ENCODE measurements at regions not wholly inside any gene's neighbourhood (a gene's known extent, or its start where the extent isn't known, plus 50 kb on each side); places are given as distances from the start of the nearest gene placed in this dataset.
"Not testable (repeated sequence)": the region's sequence is repeated elsewhere in the genome, so short reads cannot be mapped to it uniquely, and the experiment has no call there.

- no peak for DNase-seq
Observed at GRCh38 chr2:182477774-182478173, 50.9 kb upstream of the PDE1A start.

DNA sequence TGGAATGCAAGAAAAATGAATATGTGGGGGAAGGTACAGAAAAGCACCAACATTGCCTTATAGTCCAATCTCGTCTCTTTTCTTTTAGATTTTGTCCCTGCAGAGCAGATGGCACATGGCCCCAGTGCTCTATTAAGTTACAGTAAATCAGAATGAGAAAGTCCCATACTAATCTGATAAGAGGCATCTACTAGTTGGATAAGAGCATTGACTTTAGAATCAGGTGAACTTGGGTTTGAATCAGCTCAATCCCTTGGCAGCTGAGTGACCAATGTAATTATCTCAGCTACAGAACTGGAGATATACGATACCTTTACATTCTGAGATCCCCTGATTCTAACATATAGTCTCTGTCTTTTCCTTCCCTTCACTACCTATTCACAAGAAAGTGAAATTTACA is 54.8 kb upstream of the PDE1A start:
- no peak for DNase-seq

- no peak for DNase-seq
Observed at GRCh38 chr2:182482511-182482910, 55.7 kb upstream of the PDE1A start.

GRCh38 chr2:182496596-182496995 is 69.8 kb upstream of the PDE1A start:
- no peak for DNase-seq

- DNase-seq: no peak
Observed at GRCh38 chr2:182499706-182500470, 73.1 kb upstream of the PDE1A start.

DNA sequence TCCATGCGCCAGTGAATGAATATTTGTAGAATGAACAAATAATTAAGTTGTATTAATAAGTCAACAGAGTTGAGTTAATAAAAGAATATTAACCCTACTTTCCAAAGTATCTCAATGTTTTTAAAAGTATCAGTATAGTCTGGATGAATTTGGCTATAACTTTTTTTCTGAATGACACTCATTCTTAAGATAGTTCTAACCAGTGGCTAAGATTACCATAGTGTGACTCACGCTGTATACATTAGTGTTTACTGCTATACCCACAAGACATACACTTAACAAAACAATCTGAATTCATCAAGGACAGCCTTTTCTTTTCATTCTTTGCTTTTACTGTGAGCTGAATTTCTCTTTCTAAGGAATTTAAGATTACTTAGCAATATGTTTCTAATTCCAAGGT is 77.0 kb upstream of the PDE1A start:
- no peak for DNase-seq

GRCh38 chr2:182504903-182505302 is 78.1 kb upstream of the PDE1A start:
- DNase-seq: no peak

GRCh38 chr2:182506606-182507005 is 79.8 kb upstream of the PDE1A start:
- DNase-seq: peak; percentile 88

DNA sequence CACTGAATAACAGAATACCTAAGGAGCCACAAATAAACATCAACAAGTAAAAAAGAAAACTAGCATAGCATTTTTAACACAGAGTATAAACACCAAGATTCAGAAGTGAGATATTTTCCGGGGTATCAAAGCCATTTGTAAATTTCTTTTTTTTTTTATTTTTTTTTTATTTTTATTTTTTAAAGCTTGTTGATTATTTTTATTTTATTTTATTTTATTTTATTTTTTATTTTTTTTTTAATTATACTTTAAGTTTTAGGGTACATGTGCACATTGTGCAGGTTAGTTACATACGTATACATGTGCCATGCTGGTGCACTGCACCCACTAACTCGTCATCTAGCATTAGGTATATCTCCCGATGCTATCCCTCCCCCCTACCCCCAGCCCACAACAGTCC is 81.7 kb upstream of the PDE1A start:
- not testable (repeated sequence) for DNase-seq

GRCh38 chr2:182509216-182509615 is 82.4 kb upstream of the PDE1A start:
- DNase-seq: no peak

GRCh38 chr2:182521453-182522404 is 94.9 kb upstream of the PDE1A start:
- DNase-seq: no peak

DNA sequence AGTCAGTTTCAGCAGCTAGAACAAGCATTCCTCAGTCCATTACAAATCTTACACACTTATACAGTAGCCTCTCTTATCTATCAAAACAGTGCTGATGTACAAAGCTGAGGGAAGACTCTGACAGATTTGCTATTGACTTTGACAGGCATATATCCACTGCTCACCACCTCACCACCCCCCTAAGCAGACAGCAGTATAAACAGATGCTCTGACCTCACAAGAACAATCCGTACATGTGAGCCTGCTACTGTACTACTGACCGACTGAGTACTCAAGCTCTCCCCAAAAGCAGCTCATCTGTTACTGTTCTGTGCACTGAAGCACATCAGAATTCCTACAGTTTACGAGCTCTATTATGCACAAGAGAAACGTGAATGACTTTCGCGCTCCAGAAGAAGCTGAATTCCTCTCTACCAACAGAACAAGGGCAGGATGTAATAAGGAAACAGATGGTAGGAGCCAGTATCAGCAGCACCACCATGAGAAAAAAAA is 95.6 kb upstream of the PDE1A start:
- DNase-seq: peak; percentile 44

DNA sequence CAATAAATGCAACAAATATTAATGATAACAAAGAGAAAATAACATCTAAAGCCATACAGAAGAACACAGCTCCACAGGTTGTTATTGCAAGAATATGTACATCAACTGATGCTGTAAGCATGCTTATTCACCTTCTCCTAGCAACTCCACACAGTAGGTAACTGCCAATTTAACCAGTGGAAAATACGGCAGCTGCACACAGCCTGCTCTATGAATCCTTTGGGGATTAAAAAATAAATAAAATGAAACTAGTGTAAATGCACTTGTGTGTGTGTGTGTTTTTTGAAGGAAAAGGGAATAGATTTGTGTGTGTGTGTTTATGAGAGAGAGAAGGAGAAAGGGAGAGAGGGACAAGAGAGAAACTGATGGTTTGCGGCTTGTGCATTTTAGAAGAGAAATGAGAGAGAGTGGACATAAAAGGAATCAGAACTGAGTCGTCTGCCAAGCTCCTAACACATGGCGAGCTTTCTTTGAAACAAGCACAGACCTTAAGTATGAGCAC is 96.2 kb upstream of the PDE1A start:
- no peak for DNase-seq

DNA sequence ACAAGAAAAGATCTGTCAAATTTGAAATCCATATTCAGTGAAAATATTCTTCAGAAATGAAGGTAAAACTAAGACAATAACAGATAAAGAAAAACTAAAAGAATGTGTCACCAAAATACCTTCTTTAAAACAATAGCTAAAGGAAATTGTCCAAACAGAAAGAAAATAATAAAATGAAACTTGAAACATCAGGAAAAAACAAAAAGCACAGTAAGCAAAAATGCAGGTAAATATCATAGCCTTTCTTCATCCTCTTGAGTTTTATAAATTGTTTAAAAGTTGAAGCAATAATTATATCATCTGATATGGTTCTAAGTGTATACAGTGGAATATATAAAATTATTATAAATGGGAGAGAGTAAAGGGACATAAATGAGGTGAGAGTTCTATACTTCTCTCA is 103.8 kb upstream of the PDE1A start:
- no peak for DNase-seq

GRCh38 chr2:182540252-182540651 is 113.4 kb upstream of the PDE1A start:
- peak; percentile 44 for DNase-seq

DNA sequence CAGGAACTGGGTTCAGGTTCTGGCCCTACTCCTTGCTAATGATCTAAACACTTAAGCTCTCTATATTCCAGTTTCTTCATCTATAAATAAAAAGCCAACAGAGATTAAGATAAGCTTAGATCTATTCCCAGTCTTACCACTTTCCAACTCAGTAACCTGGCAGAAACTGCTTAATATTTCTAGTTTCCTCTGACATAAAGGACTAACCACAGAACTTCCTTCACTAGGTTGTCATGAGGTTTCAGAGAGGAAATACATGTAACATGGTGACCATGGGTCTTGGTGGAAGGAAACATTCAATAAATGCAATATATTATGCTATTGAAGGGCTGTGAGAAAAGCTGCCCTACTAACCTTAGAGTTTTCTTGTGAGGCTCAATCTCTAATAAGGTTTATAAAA is 114.4 kb upstream of the PDE1A start:
- no peak for DNase-seq

GRCh38 chr2:182542501-182543258 is 115.8 kb upstream of the PDE1A start:
- DNase-seq: peak; percentile 66

DNA sequence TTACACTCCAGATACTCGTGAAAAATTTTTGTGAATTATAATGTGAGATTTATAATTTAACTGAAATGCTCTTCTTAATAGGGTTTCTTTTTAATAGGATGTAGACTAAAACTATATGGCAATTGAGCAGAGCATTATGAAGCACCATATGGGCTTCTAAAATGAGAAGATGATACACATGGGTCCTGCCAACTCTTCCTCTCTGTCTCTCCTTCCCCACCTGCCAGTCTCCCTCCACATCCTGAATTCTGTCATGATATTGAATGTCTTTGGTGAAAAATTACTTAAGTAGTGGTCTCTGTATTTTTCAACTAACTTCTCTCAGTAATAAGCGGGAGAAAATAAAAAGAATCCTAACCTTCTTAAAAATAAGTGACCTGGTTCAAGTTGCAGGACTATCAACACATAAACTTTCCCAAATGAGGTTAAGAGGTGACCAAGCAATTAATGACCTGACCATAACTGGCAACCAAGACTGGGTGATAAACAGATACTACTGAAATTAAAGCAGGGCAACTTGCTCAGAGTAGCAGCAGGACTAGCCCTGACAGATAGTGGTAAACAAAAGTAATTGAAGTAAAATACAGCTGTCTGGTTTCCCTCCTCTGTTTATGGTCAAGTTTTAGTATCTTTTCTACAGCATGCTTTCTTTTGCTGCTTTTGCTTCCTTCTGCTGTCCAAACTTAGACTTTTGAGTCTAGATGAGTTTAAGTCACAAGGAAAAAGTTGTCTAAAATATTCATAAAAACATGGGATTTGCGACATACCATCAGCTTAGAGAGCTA is 117.1 kb upstream of the PDE1A start:
- DNase-seq: no peak

DNA sequence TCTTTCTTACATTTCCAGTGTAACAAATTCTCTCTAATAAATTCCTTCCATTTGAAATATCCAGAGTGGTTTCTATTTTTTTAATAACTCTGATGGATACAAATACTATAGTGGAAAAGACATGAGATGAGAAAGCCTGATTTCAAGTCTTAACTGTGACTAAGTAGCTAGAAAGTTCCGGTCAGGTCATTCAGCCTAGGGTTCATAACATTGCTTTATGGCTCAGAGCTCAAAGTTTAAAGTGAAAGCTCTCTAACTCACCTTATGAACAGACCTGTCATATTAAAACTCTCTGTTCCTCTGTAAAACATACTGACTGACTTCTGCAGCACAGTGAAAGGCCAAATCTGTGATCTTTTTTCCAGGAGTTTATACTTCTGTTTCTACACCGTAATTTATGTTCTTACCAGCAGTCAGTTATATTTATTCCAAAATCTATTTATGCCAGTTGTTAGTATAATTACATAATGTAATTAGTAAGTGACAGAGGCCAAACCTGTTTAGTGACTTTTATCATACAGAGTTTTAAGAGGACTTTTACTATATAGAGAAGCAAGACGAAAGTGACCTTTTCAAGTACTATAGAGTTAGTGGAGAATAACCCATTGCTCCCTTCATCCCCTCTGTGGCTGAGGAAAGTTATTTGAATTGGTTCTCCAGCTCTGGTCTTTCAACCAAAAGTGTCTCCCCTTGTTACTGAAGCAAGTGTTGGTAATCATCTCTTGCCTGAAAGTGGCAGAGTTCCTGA is 118.8 kb upstream of the PDE1A start:
- peak; percentile 18 for DNase-seq

- no peak for DNase-seq
Observed at GRCh38 chr2:182548031-182548950, 121.5 kb upstream of the PDE1A start.
